ENCODE measurements at regions not wholly inside any gene's neighbourhood (a gene's known extent, or its start where the extent isn't known, plus 50 kb on each side); places are given as distances from the start of the nearest gene placed in this dataset.

DNA sequence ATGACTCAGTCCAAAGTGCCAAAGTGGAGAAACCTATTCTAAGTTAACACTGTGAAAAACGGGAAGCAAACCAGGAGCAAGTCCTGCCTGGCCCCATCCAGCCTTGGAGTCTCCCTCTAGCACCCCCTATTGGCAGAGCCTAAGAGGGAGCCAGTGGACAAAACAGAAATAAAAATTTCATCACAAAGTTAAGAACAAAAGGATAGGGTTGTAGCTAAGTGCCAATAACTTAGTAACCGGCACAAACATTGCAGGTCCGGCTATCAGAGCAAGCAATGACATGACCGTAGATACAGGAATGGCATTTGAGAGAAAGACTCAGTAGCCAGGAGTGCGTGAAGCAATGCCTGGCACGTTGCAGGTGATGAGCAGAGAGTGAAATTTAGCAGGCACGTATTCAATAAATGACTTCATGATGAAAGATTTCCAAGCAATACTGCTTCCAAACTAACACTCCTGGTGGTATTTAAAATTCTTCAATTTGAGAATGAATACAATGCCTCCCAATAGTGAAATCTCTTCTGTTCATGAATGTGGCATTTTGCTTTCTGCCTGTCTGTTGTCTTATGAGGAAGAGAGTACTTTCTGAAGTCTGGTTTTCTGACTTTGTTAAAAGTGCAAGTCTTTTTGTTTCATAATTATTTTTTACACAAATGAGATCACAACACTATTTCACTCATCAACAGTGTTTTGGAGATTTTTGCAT lies 391.0 kb downstream of the OMA1 start:
- Histone ChIP-seq H3K36me3 (ENCODE audit: insufficient read depth, low read length) (no peaks in the 10 kb centered on the region), H3K9ac (ENCODE audit: low read depth, low read length) (no peak overlapping the region), H3K27me3 (ENCODE audit: insufficient read depth, low read length, poor library complexity) (peaks cover 5% of the 10 kb centered on the region), H3K4me1 (ENCODE audit: insufficient read depth, low read length) (no peaks in the 10 kb centered on the region), H3K4me3 (ENCODE audit: low read depth in 1 of 2, low read length in 2 of 2) (no peak overlapping the region), H3K9me3 (ENCODE audit: insufficient read depth, low read length, severe bottlenecking) (no peaks in the 10 kb centered on the region), H2AFZ (ENCODE audit: low read depth, low read length) (no peak overlapping the region), H3K27ac (ENCODE audit: low read length) (no peak overlapping the region), H3K79me2 (ENCODE audit: insufficient read depth, low read length) (no peaks in the 10 kb centered on the region), H3K4me2 (ENCODE audit: insufficient read depth, low read length) (no peak overlapping the region), H4K20me1 (ENCODE audit: insufficient read depth, low read length) (no peaks in the 10 kb centered on the region)
- ATAC-seq (ENCODE audit: insufficient read depth, low read depth) (no peak), DNase-seq (no peak)
- TF ChIP-seq EZH2 (IDR thresholded peaks at IDR 0.05; ENCODE audit: borderline replicate concordance, low read depth, low read length, severe bottlenecking) = no peak
- TF ChIP-seq, protein P1, sequence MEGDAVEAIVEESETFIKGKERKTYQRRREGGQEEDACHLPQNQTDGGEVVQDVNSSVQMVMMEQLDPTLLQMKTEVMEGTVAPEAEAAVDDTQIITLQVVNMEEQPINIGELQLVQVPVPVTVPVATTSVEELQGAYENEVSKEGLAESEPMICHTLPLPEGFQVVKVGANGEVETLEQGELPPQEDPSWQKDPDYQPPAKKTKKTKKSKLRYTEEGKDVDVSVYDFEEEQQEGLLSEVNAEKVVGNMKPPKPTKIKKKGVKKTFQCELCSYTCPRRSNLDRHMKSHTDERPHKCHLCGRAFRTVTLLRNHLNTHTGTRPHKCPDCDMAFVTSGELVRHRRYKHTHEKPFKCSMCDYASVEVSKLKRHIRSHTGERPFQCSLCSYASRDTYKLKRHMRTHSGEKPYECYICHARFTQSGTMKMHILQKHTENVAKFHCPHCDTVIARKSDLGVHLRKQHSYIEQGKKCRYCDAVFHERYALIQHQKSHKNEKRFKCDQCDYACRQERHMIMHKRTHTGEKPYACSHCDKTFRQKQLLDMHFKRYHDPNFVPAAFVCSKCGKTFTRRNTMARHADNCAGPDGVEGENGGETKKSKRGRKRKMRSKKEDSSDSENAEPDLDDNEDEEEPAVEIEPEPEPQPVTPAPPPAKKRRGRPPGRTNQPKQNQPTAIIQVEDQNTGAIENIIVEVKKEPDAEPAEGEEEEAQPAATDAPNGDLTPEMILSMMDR (IDR thresholded peaks at IDR 0.05; ENCODE audit: borderline replicate concordance, extremely low read depth, low read length, poor library complexity, severe bottlenecking) = peak; percentile 63

DNA sequence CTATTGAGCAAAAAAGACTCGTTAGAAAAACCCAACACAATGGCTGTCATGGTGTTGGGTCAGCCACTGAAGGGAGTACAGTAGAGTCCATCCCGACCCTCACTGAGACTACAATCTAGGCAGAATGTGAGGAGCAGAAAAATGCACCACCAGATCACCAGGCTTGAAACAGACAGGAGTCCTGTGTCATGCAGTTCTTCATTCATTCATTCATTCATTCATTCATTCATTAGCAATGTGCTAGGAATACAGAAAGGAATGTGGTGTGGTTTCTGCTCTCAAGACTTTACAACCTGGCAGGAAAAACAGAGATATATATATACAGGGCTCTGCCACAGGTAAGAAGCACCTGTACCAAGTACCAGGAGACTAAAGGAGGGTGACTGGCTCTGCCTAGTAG lies 392.3 kb downstream of the OMA1 start:
- Histone ChIP-seq H3K9ac (ENCODE audit: low read depth, low read length) (no peak overlapping the region), H3K4me2 (ENCODE audit: insufficient read depth, low read length) (no peak overlapping the region), H3K9me3 (ENCODE audit: insufficient read depth, low read length, severe bottlenecking) (no peaks in the 10 kb centered on the region), H3K4me3 (ENCODE audit: low read depth in 1 of 2, low read length in 2 of 2) (no peak overlapping the region), H3K4me1 (ENCODE audit: insufficient read depth, low read length) (no peaks in the 10 kb centered on the region), H3K36me3 (ENCODE audit: insufficient read depth, low read length) (no peaks in the 10 kb centered on the region), H3K27ac (ENCODE audit: low read length) (no peak overlapping the region), H3K27me3 (ENCODE audit: insufficient read depth, low read length, poor library complexity) (peaks cover 5% of the 10 kb centered on the region), H2AFZ (ENCODE audit: low read depth, low read length) (no peak overlapping the region), H4K20me1 (ENCODE audit: insufficient read depth, low read length) (no peaks in the 10 kb centered on the region), H3K79me2 (ENCODE audit: insufficient read depth, low read length) (no peaks in the 10 kb centered on the region)
- no peak for DNase-seq
- no peak for ATAC-seq (ENCODE audit: insufficient read depth, low read depth)
- TF ChIP-seq, protein P1 (IDR thresholded peaks at IDR 0.05; ENCODE audit: borderline replicate concordance, extremely low read depth, low read length, poor library complexity, severe bottlenecking) = no peak
- TF ChIP-seq EZH2 (IDR thresholded peaks at IDR 0.05; ENCODE audit: borderline replicate concordance, low read depth, low read length, severe bottlenecking) = no peak

DNA sequence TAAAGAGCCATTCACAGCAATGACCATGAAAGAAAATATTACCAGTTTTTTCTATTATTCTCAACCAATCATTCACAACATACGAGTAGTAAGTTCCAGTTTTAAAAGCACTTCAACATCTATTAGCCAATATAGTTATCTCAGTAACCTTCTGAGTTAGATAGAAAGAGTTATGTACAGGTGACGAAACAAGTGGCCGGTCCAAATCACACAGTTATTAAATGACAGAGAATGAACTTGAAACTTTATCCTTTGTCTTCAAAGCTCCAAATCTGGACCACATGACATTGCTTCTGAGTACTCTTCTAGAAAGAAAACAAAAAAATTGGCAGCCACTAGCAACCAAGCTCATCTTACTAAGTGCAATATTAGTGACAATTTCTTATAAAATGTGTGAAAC lies 393.8 kb downstream of the OMA1 start:
- no peak for ATAC-seq (ENCODE audit: insufficient read depth, low read depth)
- Histone ChIP-seq H3K36me3 (ENCODE audit: insufficient read depth, low read length) (no peaks in the 10 kb centered on the region), H3K79me2 (ENCODE audit: insufficient read depth, low read length) (no peaks in the 10 kb centered on the region), H3K4me1 (ENCODE audit: insufficient read depth, low read length) (no peaks in the 10 kb centered on the region), H3K9ac (ENCODE audit: low read depth, low read length) (no peak overlapping the region), H3K4me2 (ENCODE audit: insufficient read depth, low read length) (no peak overlapping the region), H3K4me3 (ENCODE audit: low read depth in 1 of 2, low read length in 2 of 2) (no peak overlapping the region), H3K27ac (ENCODE audit: low read length) (no peak overlapping the region), H3K9me3 (ENCODE audit: insufficient read depth, low read length, severe bottlenecking) (no peaks in the 10 kb centered on the region), H4K20me1 (ENCODE audit: insufficient read depth, low read length) (no peaks in the 10 kb centered on the region), H3K27me3 (ENCODE audit: insufficient read depth, low read length, poor library complexity) (peaks cover 5% of the 10 kb centered on the region), H2AFZ (ENCODE audit: low read depth, low read length) (no peak overlapping the region)
- no peak for DNase-seq
- TF ChIP-seq, protein P1 (IDR thresholded peaks at IDR 0.05; ENCODE audit: borderline replicate concordance, extremely low read depth, low read length, poor library complexity, severe bottlenecking) = no peak
- TF ChIP-seq EZH2 (IDR thresholded peaks at IDR 0.05; ENCODE audit: borderline replicate concordance, low read depth, low read length, severe bottlenecking) = no peak

Measured in DND-41 (cell line).